ENCODE measurements at regions not wholly inside any gene's neighbourhood (a gene's known extent, or its start where the extent isn't known, plus 50 kb on each side); places are given as distances from the start of the nearest gene placed in this dataset.

DNA sequence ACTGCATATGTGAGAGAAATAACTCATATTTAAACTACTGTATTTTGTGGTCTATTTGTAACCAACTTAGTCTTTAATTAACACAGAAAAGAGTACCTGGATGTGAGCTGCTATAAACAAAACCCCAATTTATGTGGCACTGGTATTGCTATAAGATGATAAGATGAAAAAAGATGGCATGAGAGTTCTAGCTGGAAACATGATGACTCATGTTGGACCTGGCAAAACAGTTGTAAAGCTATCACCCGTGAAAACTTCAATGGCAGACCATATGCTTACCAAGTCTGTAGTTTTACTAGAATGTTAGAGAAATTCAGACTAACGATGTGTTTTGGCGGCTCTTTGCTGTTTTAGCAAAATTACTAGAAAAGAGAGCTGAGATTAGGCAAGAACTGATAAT lies 69.6 kb upstream of the PCDH9 start:
- peak; percentile 68 for DNase-seq (ENCODE audit: low read depth)

- peak; percentile 95 for DNase-seq (ENCODE audit: low read depth)
Observed at GRCh38 chr13:67299072-67299635, 69.0 kb upstream of the PCDH9 start.

DNA sequence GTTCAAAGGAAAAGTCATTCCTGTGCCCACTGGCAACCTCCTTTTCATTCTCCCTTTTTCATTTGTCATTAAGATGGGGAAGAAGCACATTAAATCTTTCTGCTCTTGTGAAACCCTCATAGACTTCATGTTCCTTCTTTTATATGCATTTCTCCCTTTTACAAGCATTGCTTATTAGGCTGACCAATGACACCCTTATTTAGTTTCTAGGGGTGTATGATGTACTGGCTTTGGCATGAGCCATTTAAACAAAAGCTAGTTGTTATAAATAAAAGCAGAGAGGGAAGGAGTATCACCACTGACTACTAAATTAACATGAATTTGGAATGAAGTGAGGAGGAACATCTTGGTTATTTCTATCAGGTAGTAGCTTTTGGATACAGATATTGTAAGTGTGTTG lies 68.2 kb upstream of the PCDH9 start:
- DNase-seq (ENCODE audit: low read depth) = peak; percentile 26

GRCh38 chr13:67296511-67296910 lies 66.4 kb upstream of the PCDH9 start:
- peak; percentile 88 for DNase-seq (ENCODE audit: low read depth)

- DNase-seq (ENCODE audit: low read depth) = no peak
Observed at GRCh38 chr13:67292886-67293285, 62.8 kb upstream of the PCDH9 start.

DNA sequence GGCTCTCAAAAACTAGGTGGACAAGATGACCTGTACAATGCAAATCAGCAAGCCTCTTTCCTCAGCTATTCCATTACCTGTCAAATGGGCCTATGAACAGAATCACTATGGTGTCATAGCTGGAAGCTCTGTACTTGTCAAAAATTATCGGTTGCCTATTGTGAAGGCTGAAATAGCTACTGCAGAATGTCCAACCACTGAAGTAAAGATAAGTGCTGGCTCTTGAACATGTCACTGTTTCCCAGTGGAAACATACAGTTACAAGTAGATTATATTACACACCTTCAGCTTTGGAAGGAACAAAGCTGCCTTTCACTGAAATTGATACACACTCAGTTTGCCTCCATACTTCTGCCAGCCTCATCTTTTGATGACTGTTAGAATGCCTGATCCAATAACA lies 55.5 kb upstream of the PCDH9 start:
- DNase-seq (ENCODE audit: low read depth) = no peak

GRCh38 chr13:67283637-67284036 lies 53.5 kb upstream of the PCDH9 start:
- no peak for DNase-seq (ENCODE audit: low read depth)

- peak; percentile 48 for DNase-seq (ENCODE audit: low read depth)
Observed at GRCh38 chr13:67281466-67281865, 51.3 kb upstream of the PCDH9 start.

All from LHCN-M2 (cell line).